NB4 (cell line): ENCODE measurements at regions not wholly inside any gene's neighbourhood (a gene's known extent, or its start where the extent isn't known, plus 50 kb on each side); places are given as distances from the start of the nearest gene placed in this dataset.

ENCODE experiments used
- DNase-seq: peaks from one replicate; pipeline ENCODE4 v3.0.0; 2010; ENCODE audit warnings: low read depth
- H3K4me3 ChIP-seq: one replicate; pipeline ENCODE4 v1.5.1; 2011; ENCODE audit warnings: mild to moderate bottlenecking, low read depth, low read length, moderate library complexity
- CTCF ChIP-seq: IDR thresholded peaks from one replicate; pipeline ENCODE4 v1.5.1; 2012; ENCODE audit warnings: low read depth, low read length
- MAX ChIP-seq: IDR thresholded peaks from 2 replicates; pipeline ENCODE4 v1.6.1; 2011; ENCODE audit warnings: low read depth, low read length
- MYC ChIP-seq: IDR thresholded peaks from 2 replicates; pipeline ENCODE4 v1.6.1; 2011; ENCODE audit warnings: low read depth, low read length
- POLR2A ChIP-seq: IDR thresholded peaks from 2 replicates; pipeline ENCODE4 v1.6.1; 2011; ENCODE audit warnings: mild to moderate bottlenecking; ENCODE audit not compliant: insufficient read length; ENCODE audit errors: extremely low read depth

DNA sequence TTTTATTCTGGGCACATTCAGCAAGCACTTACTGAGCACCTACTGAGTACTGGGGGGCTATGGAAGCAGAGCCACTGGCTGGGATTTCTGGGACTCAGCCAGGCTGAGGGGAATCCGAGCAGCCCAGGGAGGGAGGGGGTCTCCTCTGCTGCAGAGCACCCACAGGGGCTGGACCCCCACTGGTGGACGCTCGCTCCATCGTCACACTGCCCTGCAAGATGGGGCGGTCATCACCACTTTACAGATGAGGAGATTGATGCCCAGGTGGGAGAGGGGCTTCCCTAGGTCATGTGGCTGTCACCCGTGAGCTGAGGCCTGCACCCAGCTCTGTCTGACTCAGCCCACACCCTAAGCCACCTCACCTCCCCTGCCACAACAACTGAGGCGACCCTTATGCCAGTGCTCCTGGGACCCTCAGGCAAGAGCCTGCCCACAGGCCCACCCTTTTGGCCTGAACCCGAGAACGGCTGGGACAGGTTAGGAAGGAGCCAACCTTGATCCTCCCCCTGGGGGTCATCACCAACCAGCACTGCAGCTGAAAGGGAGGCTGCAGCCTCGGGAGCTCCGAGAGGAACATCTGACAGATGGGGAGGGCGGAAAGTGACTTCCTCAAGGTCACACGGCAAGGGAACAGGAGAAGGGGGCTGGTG is 74.4 kb downstream of the SERPINA3 start:
- DNase-seq = no peak
- no peak overlapping the region for H3K4me3 ChIP-seq
- TF ChIP-seq MYC (no peak), POLR2A (no peak), MAX (no peak), CTCF (no peak)

GRCh38 chr14:94685681-94686485 is 73.7 kb downstream of the SERPINA3 start:
- no peak for DNase-seq
- TF ChIP-seq MAX (no peak), POLR2A (no peak), CTCF (no peak), MYC (no peak)
- no peak overlapping the region for H3K4me3 ChIP-seq

GRCh38 chr14:94685166-94685581 is 73.0 kb downstream of the SERPINA3 start:
- no peak overlapping the region for H3K4me3 ChIP-seq
- no peak for TF ChIP-seq POLR2A
- no peak for TF ChIP-seq CTCF
- no peak for TF ChIP-seq MYC
- TF ChIP-seq MAX = no peak
- no peak for DNase-seq

DNA sequence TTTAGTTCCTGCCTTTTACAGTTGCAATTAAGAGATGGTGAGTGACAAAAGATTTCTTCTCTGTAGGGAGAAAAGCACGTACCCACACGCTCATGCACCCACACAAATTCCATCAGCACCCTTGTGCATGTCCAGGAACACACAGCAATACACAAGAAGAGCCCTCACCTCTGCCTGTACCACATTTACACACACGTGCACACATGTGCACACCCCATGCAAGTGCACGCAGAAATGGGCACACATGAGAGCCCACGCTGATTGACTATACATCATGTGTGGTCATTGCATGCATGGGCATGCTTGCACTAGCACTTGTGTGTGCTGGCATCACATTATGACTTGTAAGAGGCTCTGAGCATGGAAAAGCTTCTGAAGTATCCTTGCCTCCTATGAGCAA is 70.5 kb downstream of the SERPINA3 start:
- DNase-seq = no peak
- TF ChIP-seq POLR2A (no peak), CTCF (no peak), MYC (no peak), MAX (no peak)
- no peak overlapping the region for H3K4me3 ChIP-seq

GRCh38 chr14:94682061-94682516 is 69.9 kb downstream of the SERPINA3 start:
- no peak for TF ChIP-seq MYC
- no peak for TF ChIP-seq MAX
- TF ChIP-seq POLR2A = no peak
- no peak for TF ChIP-seq CTCF
- H3K4me3 ChIP-seq = no peak overlapping the region
- no peak for DNase-seq
